HG02870 (cell line): ENCODE measurements at regions not wholly inside any gene's neighbourhood (a gene's known extent, or its start where the extent isn't known, plus 50 kb on each side); places are given as distances from the start of the nearest gene placed in this dataset.
"Not testable (repeated sequence)": the region's sequence is repeated elsewhere in the genome, so short reads cannot be mapped to it uniquely, and the experiment has no call there.

Experiments
- ATAC-seq: cut with Tn5 transposase; IDR thresholded peaks from one replicate; pipeline ENCODE4 v1.9.1; 2021; ENCODE audit warnings: mild to moderate bottlenecking, moderate library complexity; ENCODE audit not compliant: unreplicated experiment

DNA sequence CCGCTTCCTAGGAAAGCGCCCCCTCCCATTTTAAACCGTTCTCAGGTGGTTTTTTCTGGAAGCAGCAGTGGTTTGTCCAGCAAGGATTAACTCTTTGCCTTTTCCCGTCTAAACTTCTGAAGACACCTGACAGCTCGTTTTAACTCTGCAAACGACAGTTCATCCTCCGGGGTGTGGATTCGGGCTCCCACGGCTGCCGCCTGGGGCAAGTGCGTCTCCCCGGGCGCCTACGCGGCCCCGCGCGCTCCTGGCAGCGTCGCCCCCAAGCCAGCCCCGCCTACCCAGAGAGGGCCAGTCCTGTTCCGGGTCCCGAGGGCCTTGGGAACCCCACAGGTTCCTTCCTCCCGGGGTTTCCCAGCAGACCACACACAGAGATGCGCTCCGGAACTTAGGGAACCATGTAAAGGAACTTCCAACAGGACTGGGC, 54.4 kb downstream of the PRR18 start:
- ATAC-seq: no peak

DNA sequence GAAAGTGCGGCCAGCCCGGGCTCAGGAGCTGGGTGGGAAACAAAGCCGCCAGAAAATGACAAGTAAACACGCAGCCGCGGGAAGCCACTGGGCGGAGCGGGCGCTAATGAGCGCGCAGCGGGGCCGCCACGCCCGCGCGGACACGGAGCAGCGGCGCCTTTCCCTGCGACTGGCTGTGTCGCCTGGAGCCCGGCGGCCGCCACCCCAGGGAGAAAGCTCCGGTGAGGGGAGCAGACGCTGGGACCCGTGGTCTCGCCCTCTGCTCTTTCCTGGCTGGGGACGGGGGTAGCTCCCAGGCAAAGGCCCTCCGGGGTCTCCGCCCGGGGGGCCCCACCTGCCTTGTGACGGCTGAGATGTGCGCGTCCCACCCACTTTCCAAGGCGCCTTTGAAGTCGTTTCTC, 54.9 kb downstream of the PRR18 start:
- no peak for ATAC-seq

DNA sequence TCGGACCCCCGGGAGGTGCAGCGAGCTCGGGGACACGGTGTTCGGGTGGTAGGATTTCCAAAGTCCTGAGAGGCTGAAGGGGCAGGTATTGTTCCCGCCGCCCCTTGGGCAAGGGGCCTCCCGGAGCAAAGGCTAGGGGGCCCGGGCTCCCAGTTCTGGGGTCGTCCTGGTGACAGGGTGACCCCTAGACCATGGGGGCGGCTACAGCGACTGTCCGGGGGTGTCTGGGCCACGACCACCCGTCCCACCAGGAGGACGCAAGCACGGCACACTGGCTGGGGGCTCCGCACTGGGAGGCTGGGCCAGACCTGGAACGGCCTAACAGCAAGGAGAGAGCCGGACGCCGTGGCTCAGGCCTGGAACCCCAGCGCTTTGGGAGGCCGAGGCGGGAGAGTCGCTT, 55.6 kb downstream of the PRR18 start:
- no peak for ATAC-seq

DNA sequence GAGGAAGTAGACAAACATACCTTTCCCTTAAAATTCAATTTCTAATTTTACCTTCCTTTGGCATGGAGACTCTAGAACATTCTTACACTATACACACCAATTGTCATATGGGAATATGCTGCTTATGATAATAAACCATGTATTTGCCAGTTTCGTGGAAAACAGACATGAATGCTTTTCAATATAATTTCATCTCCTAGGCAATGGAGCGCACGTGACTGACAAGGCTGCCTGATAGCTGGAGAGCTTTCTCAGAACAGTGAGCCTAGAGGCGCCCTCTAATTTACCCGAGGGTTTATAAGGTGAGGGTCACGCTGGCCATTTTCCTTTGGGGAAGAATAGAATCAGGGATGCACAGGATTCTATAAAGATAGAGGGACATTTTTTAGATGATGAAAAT, 56.5 kb downstream of the PRR18 start:
- no peak for ATAC-seq

DNA sequence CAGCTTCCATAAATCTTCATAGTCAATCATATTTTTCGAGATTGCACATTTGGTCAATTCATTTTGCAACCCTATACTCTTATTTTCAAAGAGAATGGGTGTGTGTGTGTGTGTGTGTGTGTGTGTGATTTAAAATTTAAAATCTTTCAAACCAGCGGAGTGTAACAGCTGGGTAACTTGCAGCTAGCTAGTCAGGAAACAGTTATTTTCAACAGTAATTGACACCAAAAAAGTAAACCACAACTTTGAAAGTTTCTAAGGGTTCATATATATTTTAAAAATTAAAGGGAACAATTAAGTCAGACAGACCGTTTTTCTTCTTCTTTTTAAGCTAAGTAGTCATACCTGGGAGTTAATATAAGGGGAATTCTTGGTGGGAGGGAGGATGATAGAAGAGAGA, 57.0 kb downstream of the PRR18 start:
- ATAC-seq: no peak

DNA sequence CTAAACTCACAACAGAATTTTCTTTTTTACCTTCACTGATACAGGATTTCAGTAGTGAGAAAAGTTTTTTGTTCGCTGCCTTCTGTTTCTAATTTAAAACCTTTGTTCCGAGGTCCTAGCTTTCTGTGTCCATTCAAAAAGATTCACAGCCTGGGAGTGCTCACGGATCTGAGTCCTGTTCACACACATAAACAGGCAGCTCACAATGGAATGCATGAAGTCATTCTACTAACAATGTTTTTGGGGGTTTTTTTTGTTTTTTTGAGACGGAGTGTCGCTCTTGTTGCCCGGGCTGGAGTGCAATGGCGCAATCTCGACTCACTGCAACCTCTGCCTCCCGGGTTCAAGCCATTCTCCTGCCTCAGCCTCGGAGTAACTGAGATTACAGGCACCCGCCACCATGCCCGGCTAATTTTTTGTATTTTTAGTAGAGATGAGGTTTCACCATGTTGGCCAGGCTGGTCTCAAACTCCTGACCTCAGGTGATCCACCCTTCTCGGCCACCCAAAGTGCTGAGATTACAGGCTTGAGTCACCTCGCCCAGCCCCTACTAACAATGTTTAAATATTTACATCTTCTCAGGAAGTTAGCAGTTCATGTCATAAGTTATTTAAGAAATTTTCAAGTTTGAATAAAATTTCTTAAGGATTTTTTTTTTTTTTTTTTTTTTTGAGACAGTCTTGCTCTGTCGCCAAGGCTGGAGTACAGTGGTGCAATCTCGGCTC, 59.0 kb downstream of the PRR18 start:
- not testable (repeated sequence) for ATAC-seq

DNA sequence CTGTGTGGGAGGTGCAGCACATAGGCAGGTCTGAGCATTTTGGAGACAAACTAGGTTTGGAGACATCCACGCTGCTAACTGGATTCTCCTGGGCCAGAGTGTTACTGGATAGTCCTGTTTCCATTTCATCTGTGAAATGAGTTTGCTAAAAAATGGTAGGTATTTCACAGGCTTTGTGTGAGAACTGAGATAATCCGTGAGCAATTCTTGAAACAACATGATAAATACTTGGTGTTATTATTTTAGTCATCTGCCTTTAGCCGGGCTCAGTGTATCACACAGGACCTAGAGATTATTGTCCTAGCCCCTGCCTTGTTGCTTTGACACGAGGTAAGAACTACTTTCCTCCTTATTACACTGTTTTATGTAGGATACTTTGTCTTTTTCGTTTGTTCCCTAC, 63.0 kb downstream of the PRR18 start:
- ATAC-seq: no peak

DNA sequence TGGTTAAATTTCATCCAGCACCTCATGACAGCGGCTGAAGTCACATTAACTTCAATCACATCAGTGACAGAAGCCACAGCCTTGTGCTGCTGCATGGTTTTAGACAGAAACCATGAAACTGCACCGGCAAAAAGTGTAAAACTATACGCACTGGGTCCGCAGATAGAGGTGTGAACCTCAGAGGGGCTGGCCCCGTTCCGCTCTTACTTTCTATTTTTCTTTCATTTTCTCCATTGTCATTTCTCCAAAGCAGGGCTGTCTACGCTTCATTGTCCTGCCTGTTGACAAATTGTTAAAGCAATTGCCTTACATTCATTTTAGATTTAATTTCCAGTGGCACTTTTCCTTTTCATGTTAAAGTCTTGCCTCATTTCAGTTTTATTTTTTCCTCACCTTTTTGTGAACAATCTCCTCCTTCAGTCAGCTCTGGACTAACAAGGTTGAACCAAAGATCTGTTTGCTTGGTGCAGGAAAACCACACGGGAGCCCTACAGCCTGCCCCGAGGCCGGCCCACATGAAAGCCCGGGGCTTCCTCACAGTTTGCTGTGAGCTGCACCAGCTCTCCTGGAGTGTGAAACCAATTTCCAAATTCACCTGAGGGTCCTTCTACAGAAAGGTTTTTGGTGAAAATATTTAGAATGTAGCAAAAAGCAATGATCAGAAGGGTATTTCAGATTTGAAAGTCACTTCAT, 63.7 kb downstream of the PRR18 start:
- ATAC-seq: peak; percentile 67

DNA sequence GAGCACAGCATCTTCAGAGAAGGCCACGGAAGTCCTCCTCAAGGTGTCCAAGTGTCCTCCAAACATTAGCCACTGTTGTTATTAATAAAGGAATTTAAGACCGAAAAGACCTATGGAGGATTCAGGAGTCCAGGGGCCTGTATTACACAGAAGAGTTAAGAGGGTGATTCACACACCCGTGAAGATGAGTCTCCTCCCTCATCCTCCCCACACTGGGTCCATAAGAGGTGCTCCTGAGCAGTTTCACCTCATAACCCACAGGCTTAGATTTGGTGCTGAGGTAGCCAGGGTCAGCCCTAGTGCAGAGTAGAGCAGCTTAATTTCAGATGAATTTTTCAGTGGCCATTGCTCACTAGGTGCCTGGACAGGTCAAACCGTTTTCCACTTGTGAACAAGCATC, 65.3 kb downstream of the PRR18 start:
- ATAC-seq: no peak

DNA sequence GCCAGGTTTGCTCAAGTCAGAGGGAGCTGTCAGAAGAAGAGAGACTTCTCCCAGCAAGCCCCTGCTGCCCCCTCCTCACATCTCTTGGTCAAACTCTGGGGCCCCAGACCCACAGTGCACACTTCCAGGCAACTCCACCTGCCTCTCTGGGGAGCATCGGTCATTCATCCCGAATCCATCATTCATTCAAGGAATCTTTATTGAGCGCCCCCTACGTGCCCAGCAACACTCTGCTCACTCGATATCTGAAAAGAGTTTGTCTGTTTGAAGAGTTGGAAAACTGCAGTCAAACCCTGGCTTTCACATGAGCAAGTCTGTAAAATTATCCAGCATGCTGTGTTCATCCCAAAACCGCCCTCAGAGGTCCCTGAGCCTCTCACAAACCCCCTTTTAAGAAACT, 66.2 kb downstream of the PRR18 start:
- no peak for ATAC-seq

DNA sequence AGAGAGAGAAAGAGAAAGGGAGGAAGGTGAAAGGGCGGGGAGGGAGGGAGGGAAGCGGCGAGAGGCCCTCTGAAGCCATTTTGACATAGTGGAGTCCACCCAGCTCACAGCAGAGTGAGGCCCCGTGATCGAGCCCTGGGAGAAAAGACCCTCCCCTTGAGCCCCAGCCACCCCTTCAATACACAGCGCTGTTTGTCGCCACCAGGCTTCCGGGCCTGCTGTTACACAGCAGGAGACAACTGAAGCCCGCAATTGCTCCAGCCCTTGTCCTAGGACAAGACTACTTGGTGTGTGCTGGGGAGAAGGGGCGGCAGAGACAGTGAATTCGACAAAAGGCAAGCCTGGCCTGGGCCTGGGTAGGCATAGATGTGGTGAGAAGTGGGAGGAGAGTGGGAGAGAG, 67.3 kb downstream of the PRR18 start:
- no peak for ATAC-seq

DNA sequence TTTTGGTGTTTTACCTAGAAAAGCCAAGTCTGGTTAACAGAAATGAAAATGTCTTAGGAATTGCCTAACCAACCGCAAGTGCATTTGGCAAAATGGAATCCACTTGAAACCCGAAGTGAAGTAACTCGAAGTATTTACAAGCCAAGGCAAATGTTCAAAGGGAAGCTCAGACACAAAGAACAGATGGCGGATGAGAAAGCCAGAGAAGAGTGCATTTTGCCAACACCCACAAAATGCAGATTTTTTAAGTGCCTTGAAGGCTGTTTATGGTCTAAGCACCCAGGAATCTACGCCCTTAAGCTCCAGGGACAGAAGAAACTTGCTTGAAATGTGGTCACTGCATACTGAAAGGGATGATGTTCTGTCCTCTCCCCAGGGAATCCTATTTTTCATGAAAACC, 70.0 kb upstream of the TBXT start:
- no peak for ATAC-seq

DNA sequence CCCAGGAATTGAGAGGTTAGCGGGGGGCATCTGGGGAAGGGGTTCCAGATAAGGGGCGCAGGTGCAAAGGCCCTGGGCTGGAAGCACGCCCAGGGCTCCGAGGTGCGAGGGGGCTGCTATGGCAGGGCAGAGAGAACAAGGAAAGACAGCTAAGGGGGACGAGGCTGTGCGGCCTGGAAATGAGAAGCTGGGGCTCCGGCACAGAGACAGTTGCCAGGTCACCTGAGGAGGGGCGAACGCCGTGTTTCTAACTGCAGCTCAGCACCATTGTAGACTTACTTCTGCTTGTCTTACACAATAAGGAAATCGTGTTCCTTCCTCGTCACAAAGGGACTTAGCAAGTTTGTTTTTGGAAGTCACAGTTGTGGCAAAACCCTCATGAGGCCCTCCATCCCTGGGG, 68.9 kb upstream of the TBXT start:
- ATAC-seq: no peak

DNA sequence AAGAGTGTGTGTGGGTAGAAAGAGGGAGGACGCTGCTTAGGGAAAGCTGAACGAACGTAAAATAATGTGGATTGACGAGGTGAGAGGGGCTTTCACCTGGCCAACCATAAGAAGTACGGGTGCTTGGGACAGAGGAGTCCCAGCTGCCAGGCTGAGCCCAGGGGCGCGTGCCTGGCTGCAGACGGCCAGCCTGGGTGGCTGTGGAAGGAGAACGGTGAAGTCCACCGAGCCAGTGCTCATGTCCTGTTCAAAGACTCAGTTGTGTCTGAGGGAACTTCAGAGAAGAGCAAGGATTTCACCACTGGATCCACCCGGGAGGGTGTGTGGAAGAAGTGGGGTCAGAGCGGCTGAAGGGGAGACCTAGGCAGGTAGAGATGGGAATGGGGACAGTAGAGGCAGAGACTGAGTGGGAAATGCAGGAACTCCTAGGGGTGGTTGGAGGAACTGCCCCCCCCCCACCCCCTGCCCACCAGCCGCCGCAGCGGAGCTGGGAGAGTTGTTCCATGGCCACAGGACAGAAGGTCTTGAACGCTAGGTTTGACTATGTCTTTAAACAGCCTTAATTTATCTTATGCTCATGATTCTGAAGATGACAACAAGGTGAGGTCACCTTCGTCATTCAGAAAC, 68.1 kb upstream of the TBXT start:
- no peak for ATAC-seq

DNA sequence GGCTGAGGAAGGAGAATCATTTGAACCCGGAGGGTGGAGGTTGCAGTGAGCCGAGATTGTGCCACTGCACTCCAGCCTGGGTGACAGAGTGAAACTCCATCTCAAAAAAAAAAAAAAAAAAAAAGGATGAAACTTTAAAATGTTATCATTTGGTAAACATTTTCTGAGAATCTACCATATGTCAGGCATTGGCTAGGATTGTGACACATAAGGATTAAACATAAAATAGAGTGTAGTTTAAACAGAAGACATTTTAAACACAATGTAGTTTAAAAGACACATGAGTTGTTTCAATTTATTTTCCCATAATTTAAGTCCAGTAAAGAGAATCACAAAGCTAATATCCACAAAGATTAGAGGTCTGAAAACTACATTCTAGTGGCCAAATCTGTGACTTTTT, 63.5 kb upstream of the TBXT start:
- not testable (repeated sequence) for ATAC-seq

DNA sequence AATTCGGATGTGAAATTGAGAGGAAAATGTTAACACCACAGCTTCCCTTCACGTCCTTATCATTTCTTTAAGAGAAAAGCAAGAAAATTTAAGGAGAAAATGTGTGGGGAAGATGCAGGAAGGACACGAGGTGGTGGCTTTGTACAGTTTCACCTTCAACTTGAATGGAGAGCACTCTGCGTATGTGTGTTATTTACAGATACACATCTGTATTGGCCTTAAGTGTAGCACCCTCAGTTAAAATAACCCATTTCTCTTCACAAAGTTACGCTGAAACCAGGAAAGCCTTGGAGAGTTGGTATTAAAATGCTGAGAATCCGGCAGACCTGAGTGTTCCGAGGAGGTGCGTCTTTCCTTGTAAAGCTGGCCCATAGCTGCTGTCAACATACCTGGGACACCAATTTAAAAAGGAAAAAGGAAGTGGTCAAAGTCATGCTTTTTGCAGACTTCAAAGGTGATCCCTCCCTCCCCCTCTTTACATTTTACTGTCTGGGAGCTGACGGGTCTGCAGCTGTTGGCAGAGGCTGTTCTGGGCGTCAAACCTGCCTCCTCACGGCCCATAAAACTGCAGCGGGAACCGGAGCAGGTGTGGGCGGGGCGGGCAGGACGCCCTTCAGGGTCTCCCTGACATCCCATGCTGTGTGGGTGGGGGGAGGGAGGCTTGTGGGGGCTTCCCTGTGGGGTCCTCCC, 61.3 kb upstream of the TBXT start:
- ATAC-seq: no peak

DNA sequence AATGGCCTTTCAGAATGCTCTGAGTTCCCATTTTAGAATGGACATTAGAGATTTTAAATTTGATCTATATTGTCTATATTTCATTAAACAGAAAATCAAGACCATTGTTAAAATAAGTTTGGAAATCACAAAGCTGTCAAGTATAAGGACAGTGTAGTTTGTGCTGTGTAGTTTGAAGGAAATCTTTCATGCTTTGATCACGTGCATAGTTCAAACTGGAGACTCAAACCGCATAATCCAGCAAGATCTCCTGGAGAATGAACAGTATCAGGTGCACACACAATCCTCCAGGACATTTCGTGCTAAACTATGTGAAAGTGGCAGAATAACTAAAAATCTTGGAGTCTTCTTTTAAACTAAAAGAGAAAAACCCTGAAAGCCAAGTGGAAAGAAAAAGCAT, 60.8 kb upstream of the TBXT start:
- no peak for ATAC-seq

DNA sequence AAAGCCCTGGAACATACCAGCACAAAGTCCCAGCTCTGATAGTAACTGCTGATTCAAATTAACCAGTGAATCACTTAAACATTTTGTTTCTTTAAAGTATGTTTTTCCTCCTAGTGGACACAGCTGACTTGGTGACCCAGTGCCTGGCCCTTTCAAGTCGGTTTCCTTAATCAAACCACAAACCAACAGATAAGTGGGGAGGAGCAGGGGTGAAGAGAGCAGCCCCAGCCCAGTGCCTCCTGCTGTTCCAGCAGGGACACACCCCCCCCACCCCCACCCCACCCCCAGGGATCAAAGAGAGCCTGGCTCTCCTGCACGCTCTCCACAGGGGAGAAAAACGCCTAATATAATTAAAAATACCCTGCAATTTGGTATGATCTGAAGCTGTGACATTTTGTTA, 55.4 kb upstream of the TBXT start:
- no peak for ATAC-seq

DNA sequence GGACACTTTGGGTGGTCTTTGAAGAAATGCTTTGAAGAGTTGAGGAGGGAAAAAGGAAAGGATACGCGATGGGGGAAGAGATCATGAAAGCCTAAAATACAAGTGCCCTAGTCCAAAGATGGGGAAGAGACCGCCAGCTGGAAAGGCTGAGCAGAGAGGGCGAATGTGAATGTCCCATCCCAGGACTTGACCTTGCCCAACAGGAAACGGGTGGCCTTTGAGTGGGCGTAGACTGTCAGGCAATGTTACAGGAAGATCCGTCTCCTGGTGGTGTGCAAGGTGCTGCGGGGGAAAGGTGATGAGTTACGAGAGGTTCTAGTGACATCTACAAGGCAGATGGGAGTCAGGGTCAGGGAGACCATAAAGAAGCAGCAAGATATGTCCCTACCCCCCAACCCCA, 55.0 kb upstream of the TBXT start:
- ATAC-seq: no peak

DNA sequence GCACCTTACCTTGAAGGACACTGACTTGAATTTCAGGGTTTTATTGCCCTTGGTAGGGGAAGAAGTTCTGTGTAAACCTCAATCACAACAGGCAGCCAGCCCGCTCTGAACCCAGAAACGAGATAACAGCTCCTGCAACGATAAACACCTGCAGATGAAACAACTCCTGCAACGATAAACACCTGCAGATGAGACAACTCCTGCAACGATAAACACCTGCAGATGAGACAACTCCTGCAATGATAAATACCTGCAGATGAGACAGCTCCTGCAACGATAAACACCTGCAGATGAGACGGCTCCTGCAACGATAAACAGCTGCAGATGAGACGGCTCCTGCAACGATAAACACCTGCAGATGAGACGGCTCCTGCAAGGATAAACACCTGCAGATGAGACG, 54.0 kb upstream of the TBXT start:
- ATAC-seq: no peak

DNA sequence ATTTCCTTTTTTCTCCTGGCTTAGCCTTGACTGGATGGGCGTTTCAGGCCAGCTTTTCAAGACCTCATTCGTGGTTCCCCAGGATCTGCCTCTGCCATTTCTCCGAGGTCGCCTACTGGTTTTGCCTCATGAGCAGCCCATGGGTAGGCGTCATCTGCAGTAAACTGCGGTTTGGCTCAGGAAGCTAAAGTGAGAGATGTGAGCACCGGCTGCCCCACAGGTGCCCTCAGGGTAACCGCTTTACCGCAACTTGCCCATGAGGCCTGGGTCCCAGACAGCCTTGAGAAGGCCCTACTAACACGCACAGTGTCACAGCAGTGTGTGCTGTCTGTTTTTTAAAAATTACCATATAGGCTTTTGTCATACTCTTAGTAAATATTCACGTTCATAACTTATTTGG, 53.4 kb upstream of the TBXT start:
- ATAC-seq: no peak
